ENCODE measurements at regions not wholly inside any gene's neighbourhood (a gene's known extent, or its start where the extent isn't known, plus 50 kb on each side); places are given as distances from the start of the nearest gene placed in this dataset.
A peak's percentile ranks its signal among the peaks of the same experiment; 100 is the strongest.

DNA sequence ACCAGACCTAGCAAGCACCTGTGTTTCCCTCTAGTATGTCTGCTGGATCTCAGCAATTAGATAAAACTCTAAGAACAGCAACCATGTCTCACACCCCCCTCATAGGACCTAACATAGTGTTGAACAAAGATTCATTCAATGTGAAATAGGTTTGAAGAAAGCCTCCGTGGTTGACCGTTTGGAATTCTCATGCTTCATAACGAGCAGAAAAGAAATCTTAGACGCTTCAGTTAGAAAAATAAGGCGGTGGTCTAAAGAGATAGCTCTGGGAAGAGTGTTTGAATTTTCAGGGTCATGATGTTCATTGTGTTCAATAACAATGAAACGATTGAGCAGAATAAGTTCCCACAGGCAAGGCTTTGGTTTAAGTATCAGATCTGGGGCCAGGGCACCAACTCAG lies 332.9 kb downstream of the COG6 start:
- no peak overlapping the region for H3K27ac Mint-ChIP-seq
- H3K27me3 Mint-ChIP-seq: no peaks in the 10 kb centered on the region
- peaks cover 3% of the 10 kb centered on the region for H3K4me1 Mint-ChIP-seq
- no peaks in the 10 kb centered on the region for H3K9me3 ChIP-seq (ENCODE audit: control insufficient read depth, low read length, poor library complexity, severe bottlenecking)
- no peak for DNase-seq
- H3K4me3 Mint-ChIP-seq: no peak overlapping the region
- no peak for ATAC-seq
- H3K36me3 Mint-ChIP-seq (ENCODE audit: low read depth): peaks cover 2% of the 10 kb centered on the region

DNA sequence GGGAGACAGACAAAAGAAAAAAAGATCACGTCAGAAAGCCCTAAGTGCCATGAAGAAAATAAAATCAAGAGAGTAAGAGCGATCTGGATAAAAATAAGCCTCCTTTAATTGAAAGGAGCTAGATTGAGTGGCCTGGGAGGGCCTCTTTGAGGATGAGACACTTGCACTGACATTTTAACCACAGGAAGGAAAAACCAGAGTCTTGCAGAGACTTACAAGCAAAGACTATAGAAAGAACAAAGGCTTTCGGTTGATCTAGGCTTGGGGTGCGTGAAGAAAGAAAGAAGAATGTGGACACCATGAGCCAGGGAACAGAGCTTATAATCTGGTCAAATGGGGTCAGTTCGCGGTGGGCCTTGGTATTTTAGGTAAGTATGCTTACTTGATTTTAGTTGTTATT lies 342.7 kb downstream of the COG6 start:
- DNase-seq: no peak
- Mint-ChIP-seq H3K4me1 (peaks cover 16% of the 10 kb centered on the region), H3K27me3 (no peaks in the 10 kb centered on the region), H3K4me3 (peak overlapping the region; percentile 80), H3K36me3 (ENCODE audit: low read depth) (peaks cover 2% of the 10 kb centered on the region), H3K27ac (peak overlapping the region; percentile 87)
- no peaks in the 10 kb centered on the region for H3K9me3 ChIP-seq (ENCODE audit: control insufficient read depth, low read length, poor library complexity, severe bottlenecking)
- ATAC-seq: peak; percentile 83

DNA sequence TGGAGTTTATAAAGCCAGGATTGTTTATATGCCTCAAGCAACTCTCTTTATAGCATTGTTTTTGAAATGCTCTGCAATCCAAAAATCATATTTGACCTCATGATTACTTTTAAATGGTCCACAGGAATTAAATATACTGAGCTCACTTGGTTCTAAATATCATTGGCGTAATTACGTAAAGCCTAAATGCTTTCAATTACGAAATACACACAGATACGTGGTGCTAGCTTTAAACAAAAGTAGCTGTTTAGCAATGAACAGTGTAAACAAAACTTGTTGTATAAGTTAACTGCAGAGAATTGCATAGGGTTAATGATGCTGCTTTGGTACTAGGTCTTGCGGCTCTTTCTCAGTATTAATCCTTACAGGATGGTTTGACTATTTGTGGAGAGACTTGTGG lies 346.6 kb downstream of the COG6 start:
- H3K9me3 ChIP-seq (ENCODE audit: control insufficient read depth, low read length, poor library complexity, severe bottlenecking): no peaks in the 10 kb centered on the region
- ATAC-seq (no peak), DNase-seq (no peak)
- no peak overlapping the region for H3K27ac Mint-ChIP-seq
- no peak overlapping the region for H3K4me3 Mint-ChIP-seq
- peaks cover 14% of the 10 kb centered on the region for H3K4me1 Mint-ChIP-seq
- H3K27me3 Mint-ChIP-seq: no peaks in the 10 kb centered on the region
- H3K36me3 Mint-ChIP-seq (ENCODE audit: low read depth): peaks cover 2% of the 10 kb centered on the region

DNA sequence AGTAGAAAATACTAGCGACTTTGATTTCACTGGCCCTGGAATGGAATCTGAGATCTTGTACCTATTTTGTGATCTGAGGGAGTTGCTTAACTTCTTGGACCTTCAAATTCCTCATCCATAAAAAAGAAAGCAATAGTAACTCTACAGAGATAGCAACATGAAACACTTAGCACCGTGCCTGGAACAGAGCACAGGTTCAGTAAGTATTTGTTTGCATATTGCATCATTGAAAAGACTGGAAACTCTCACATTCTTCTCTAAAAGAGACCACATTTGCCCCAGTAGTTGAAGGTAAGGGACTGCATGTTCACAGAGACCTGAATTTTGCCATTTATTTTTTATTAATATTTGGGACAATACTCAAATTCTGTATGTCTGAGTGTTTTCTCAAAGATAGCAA lies 358.1 kb downstream of the COG6 start:
- no peaks in the 10 kb centered on the region for H3K9me3 ChIP-seq (ENCODE audit: control insufficient read depth, low read length, poor library complexity, severe bottlenecking)
- peaks cover 22% of the 10 kb centered on the region for H3K27me3 Mint-ChIP-seq
- DNase-seq (no peak), ATAC-seq (no peak)
- peaks cover 4% of the 10 kb centered on the region for H3K36me3 Mint-ChIP-seq (ENCODE audit: low read depth)
- H3K27ac Mint-ChIP-seq: no peak overlapping the region
- H3K4me1 Mint-ChIP-seq: peaks cover 7% of the 10 kb centered on the region
- no peak overlapping the region for H3K4me3 Mint-ChIP-seq

DNA sequence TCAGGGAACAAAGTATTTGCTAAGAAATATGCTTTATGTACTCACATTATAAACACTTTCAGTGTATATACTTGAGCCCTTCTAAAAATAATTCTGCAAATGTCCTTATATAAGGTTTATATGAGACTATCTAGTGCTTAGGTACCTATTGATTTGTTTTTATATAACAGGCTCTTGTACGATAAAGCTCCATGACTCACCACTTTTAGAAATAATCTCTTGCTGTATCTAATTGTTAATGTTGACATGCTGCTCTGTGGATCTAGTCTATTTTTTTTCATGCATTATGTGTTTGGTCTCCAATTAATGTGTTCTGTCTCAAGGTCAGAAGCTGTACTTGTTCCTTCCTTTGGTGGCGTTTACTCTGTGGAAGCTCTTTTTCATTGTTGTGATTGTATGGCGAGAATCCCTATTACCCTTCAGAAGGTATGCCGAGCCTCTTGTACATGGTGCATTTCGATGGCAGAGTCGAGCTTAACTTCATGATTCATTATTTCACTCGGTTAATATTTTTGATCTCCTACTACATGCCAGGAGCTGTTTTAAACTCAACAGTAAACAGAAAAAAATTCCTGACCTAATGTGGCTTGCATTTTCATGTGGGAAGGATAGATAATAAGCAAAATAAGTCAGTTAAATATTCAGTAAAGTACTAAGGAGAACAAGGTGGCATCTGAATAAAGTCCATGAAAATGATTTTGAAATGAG lies 361.6 kb downstream of the COG6 start:
- Mint-ChIP-seq H3K27ac (no peak overlapping the region), H3K4me1 (peaks cover 7% of the 10 kb centered on the region), H3K4me3 (no peak overlapping the region), H3K36me3 (ENCODE audit: low read depth) (peaks cover 2% of the 10 kb centered on the region), H3K27me3 (peaks cover 17% of the 10 kb centered on the region)
- DNase-seq: no peak
- no peaks in the 10 kb centered on the region for H3K9me3 ChIP-seq (ENCODE audit: control insufficient read depth, low read length, poor library complexity, severe bottlenecking)
- no peak for ATAC-seq

DNA sequence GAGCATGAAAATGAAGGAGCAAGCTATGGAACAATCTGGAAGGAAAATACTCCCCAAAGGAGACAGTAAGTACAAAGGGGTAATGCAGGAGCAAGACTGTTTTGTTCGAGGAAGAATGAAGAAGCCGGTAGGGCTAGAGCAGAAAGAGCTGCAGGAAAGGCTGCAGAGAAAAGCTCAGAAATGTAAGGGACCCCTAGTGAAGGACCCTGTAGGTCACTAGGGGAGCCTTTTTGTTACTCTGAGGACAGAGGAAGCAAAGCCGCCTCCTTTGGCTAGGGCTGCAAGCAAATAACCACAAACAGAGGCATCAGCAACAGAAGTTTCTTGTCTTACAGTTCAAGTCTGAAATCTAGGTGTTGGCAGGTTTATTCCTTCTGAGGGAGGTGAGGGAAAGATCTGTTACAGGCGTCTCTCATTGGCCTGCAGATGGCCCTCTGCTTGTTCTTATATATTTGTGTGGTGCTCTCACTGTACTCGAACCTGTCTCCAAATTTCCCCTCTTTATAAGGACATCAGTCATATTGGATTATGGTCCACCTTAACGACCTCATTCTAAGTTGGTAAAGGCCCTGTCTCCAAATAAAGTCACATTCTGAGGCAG lies 362.3 kb downstream of the COG6 start:
- peaks cover 15% of the 10 kb centered on the region for H3K27me3 Mint-ChIP-seq
- DNase-seq: no peak
- no peak overlapping the region for H3K27ac Mint-ChIP-seq
- no peak overlapping the region for H3K4me3 Mint-ChIP-seq
- no peak for ATAC-seq
- H3K36me3 Mint-ChIP-seq (ENCODE audit: low read depth): peaks cover 2% of the 10 kb centered on the region
- H3K4me1 Mint-ChIP-seq: peaks cover 7% of the 10 kb centered on the region
- H3K9me3 ChIP-seq (ENCODE audit: control insufficient read depth, low read length, poor library complexity, severe bottlenecking): no peaks in the 10 kb centered on the region

DNA sequence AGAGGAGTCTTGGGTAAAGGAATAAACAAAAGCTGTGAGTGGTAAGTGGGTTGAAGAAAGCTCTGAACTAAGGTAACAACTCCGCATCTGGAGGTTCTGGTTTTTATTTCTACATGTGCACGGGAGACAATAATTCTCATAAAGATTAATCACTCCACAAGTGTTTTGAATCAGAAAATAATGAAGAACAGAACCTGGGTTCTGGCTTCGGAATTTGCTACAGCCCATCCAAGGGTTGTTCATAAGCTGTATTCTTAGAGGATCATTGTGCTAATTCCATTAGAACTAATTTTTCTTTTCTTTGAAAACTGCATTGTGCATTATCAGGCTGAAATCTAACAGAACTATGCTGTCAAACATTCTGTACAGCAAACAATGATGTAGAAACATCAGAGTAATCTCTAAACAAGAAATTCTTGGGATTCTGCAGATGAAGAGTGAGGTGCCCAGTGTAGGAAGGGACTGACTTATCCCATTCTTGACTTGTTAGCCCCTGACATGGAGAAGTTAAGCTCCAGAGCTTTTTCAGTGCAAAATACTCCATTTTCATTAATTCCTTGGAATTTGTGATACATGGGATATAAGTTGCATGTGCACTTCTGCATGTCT lies 368.2 kb downstream of the COG6 start:
- H3K4me1 Mint-ChIP-seq: peaks cover 12% of the 10 kb centered on the region
- H3K4me3 Mint-ChIP-seq: no peak overlapping the region
- no peaks in the 10 kb centered on the region for H3K9me3 ChIP-seq (ENCODE audit: control insufficient read depth, low read length, poor library complexity, severe bottlenecking)
- ATAC-seq (no peak), DNase-seq (no peak)
- H3K27me3 Mint-ChIP-seq: no peaks in the 10 kb centered on the region
- no peaks in the 10 kb centered on the region for H3K36me3 Mint-ChIP-seq (ENCODE audit: low read depth)
- H3K27ac Mint-ChIP-seq: no peak overlapping the region

DNA sequence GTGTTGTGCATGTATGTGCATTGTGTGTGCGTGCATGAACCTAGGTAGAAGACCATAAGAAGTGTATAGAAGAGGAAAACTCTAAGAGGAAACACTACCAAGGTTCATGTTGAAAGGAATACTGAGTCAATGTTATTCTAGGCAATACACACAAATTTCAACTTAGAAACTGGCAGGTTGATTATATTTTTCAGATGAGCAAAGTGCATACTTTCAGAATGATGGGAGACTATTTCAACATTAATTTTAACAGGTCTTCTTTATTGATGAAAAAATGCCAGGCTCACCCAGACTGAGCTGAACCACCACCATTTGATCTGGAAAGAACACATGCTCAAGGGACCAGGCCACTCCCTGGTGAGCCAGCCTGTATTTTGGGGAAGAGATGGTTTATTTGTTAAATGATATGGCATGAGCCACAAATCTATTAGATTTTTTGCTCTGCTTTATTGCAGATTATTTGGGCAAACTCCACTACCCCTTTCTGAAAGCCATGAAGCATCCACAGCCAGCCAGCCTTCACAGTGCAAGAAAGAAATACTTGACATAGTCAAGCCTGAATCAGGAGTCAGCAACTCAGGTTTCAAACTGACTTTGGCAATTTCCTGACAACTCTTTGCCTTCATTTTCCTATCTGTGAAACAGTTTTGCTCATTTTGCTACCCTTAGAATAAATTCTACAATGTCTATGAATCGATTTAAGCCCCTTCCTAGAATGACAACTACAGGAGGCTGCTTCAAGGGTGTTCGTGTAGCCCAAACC lies 368.9 kb downstream of the COG6 start:
- Mint-ChIP-seq H3K27ac (no peak overlapping the region), H3K4me3 (no peak overlapping the region), H3K27me3 (no peaks in the 10 kb centered on the region), H3K36me3 (ENCODE audit: low read depth) (no peaks in the 10 kb centered on the region), H3K4me1 (peaks cover 12% of the 10 kb centered on the region)
- DNase-seq (no peak), ATAC-seq (no peak)
- H3K9me3 ChIP-seq (ENCODE audit: control insufficient read depth, low read length, poor library complexity, severe bottlenecking): no peaks in the 10 kb centered on the region

DNA sequence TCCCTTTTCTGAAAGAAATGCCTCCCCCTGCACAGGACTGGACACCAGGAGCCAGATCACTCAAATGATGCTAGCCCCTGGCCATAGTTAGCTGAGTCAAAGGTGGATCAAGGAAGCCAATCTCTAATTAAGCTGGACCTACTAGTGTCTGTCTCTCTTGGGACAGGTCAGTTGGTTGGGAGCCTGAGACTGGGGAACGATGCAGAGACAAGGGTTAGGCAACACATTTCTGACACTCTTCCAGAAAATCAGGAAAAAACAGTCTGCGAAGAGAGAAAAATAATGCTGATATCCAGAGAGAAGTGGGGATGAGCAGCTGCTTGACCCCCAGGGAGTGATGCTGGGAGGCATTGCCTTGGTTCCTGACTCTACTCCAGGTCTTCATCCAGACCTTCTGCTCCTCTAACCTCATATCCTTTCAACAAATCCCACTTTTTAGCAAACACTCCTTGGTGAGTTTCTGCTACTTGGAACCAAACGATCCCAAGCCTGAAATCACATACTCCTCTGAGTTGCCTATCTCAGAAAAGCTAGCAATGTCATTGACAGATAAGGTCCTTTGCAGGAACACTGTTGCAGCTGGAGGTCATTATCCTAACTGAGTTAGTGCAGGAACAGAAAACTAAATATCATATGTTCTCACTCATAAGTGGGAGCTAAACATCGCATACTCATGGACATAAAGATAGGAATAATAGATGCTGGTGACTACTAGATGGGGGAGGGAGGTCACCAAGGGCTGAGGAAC lies 369.7 kb downstream of the COG6 start:
- no peak overlapping the region for H3K27ac Mint-ChIP-seq
- H3K36me3 Mint-ChIP-seq (ENCODE audit: low read depth): no peaks in the 10 kb centered on the region
- DNase-seq (no peak), ATAC-seq (no peak)
- no peaks in the 10 kb centered on the region for H3K27me3 Mint-ChIP-seq
- H3K4me1 Mint-ChIP-seq: peaks cover 12% of the 10 kb centered on the region
- peak overlapping the region; percentile 41 for H3K4me3 Mint-ChIP-seq
- no peaks in the 10 kb centered on the region for H3K9me3 ChIP-seq (ENCODE audit: control insufficient read depth, low read length, poor library complexity, severe bottlenecking)

DNA sequence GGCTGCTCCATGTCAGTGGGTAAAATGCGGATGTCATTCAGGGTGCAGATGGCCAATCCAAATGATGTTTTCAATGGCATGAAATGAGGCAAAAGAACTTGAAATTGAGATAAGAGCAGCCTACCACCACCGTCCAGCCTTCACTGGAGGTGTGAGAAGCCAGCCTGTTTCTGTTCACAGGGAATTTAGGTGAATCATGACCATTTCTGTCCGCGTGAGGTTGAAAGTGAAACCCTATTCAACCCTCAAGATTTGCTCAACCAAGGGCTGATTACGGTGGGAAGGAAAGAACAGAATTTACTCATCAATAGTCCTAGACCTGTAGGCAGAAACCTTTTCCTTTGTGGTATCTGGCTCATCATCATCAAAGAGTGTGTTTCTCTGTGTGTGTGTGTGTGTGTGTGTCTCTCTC lies 370.7 kb downstream of the COG6 start:
- Mint-ChIP-seq H3K27me3 (no peaks in the 10 kb centered on the region), H3K36me3 (ENCODE audit: low read depth) (no peaks in the 10 kb centered on the region), H3K4me1 (peaks cover 12% of the 10 kb centered on the region), H3K27ac (peak overlapping the region; percentile 51), H3K4me3 (peak overlapping the region; percentile 80)
- ATAC-seq (peak; percentile 87), DNase-seq (no peak)
- H3K9me3 ChIP-seq (ENCODE audit: control insufficient read depth, low read length, poor library complexity, severe bottlenecking): no peaks in the 10 kb centered on the region

DNA sequence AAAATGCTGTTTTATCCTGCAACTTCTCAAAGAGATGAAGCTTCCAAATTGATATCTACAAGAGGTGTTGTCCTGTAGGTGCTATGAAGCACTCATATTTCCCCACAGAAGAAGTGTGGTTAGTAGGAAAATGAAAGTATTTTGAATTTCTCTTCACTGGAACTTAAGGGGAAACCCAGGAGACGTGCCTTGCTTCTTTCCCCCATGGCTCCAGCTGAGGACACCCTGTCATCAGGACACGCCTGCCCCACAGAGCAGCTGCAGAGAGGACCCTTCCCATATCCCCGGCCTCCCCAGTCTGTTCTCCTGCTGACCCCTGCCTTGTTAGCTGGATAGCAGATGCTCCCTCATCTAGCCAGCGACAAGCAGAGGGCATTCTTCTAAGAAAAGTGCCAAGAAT lies 371.3 kb downstream of the COG6 start:
- Mint-ChIP-seq H3K4me1 (peaks cover 12% of the 10 kb centered on the region), H3K36me3 (ENCODE audit: low read depth) (no peaks in the 10 kb centered on the region), H3K27ac (peak overlapping the region; percentile 51), H3K4me3 (peak overlapping the region; percentile 80), H3K27me3 (no peaks in the 10 kb centered on the region)
- H3K9me3 ChIP-seq (ENCODE audit: control insufficient read depth, low read length, poor library complexity, severe bottlenecking): no peaks in the 10 kb centered on the region
- DNase-seq: no peak
- peak; percentile 66 for ATAC-seq

DNA sequence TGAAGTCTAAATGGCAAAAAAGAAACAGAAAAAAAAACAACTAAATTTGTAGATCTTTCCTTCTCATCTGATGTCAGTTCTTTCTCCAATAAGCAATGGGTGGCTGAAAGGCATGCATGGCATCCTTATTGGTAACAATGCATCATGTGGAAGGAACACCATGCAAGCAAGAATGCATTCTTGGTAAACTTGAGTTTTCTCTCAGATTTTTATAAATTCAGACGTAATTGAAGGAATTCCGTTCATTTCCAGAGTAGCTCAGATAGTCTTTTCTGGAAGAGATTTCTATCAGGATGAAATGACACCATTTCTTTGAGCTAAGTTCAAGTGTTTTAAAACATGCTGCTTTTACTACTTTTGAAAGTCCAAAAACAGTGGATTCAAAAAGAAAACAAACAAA lies 373.0 kb downstream of the COG6 start:
- Mint-ChIP-seq H3K4me3 (no peak overlapping the region), H3K4me1 (peaks cover 12% of the 10 kb centered on the region), H3K36me3 (ENCODE audit: low read depth) (no peaks in the 10 kb centered on the region), H3K27ac (no peak overlapping the region), H3K27me3 (no peaks in the 10 kb centered on the region)
- ATAC-seq (no peak), DNase-seq (no peak)
- H3K9me3 ChIP-seq (ENCODE audit: control insufficient read depth, low read length, poor library complexity, severe bottlenecking): no peaks in the 10 kb centered on the region

DNA sequence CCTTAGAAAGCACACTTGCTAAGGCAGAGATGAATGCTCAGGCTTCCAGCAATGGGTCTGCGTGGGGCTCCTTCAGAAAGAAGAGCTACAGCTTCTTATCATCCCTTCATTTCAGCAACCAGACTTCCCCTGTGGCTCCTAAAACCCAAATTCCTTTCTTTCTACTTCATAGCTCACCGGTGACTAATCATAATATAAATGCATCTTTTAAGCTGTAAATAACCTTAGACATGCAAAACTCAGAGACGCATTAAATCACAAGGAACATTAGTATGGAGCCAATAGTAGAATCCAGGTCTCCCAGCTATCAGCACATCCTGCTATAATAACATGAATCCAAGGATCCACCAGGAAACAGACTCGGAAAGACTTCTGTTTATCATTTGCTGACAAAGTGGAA lies 375.6 kb downstream of the COG6 start:
- Mint-ChIP-seq H3K27me3 (no peaks in the 10 kb centered on the region), H3K4me1 (peaks cover 7% of the 10 kb centered on the region), H3K27ac (no peak overlapping the region), H3K4me3 (no peak overlapping the region), H3K36me3 (ENCODE audit: low read depth) (no peaks in the 10 kb centered on the region)
- no peak for ATAC-seq
- no peaks in the 10 kb centered on the region for H3K9me3 ChIP-seq (ENCODE audit: control insufficient read depth, low read length, poor library complexity, severe bottlenecking)
- no peak for DNase-seq
